Effector memory CD4-positive, alpha-beta T cell (primary cell): ENCODE measurements at regions not wholly inside any gene's neighbourhood (a gene's known extent, or its start where the extent isn't known, plus 50 kb on each side); places are given as distances from the start of the nearest gene placed in this dataset.
"Not testable (repeated sequence)": the region's sequence is repeated elsewhere in the genome, so short reads cannot be mapped to it uniquely, and the experiment has no call there.

Experiments used
- DNase-seq, 3 donors: peaks; one replicate each; pipeline ENCODE4 v3.0.0-alpha.2; 2020
- H3K27ac ChIP-seq: 2 replicates; pipeline ENCODE4 v1.7.0; 2013; ENCODE audit warnings: mild to moderate bottlenecking, low read length, moderate library complexity; ENCODE audit not compliant: insufficient read depth, poor library complexity, severe bottlenecking
- H3K27me3 ChIP-seq: replicated peaks from 2 replicates; pipeline ENCODE4 v1.7.0; 2013; ENCODE audit warnings: mild to moderate bottlenecking, low read length; ENCODE audit not compliant: insufficient read depth, control insufficient read depth, poor library complexity, severe bottlenecking
- H3K36me3 ChIP-seq: 2 replicates; pipeline ENCODE4 v1.7.0; 2013; ENCODE audit warnings: mild to moderate bottlenecking, low read length, moderate library complexity; ENCODE audit not compliant: control insufficient read depth, insufficient read depth
- H3K4me1 ChIP-seq: 2 replicates; pipeline ENCODE4 v1.7.0; 2013; ENCODE audit warnings: low read length, mild to moderate bottlenecking; ENCODE audit not compliant: control insufficient read depth, insufficient read depth, poor library complexity, severe bottlenecking
- H3K4me3 ChIP-seq: 2 replicates; pipeline ENCODE4 v1.7.0; 2013; ENCODE audit warnings: low read length, low read depth, mild to moderate bottlenecking; ENCODE audit not compliant: insufficient read depth, poor library complexity, severe bottlenecking
- H3K9me3 ChIP-seq: 2 replicates; pipeline ENCODE4 v1.7.0; 2013; ENCODE audit warnings: mild to moderate bottlenecking, low read length, moderate library complexity; ENCODE audit not compliant: control insufficient read depth

GRCh38 chr10:29820890-29821461, 186.2 kb upstream of the SVIL start:
- H3K9me3 ChIP-seq, result no peaks in the 10 kb centered on the region
- DNase-seq, result no peak
- H3K36me3 ChIP-seq, result no peaks in the 10 kb centered on the region
- no peaks in the 10 kb centered on the region for H3K27me3 ChIP-seq
- H3K27ac ChIP-seq, result no peak overlapping the region
- H3K4me1 ChIP-seq, result no peaks in the 10 kb centered on the region
- H3K4me3 ChIP-seq, result no peak overlapping the region

- no peak overlapping the region for H3K27ac ChIP-seq
- no peaks in the 10 kb centered on the region for H3K27me3 ChIP-seq
- no peak for DNase-seq
- H3K4me3 ChIP-seq, result no peak overlapping the region
- peaks cover 3% of the 10 kb centered on the region for H3K4me1 ChIP-seq
- H3K9me3 ChIP-seq, result no peaks in the 10 kb centered on the region
- no peaks in the 10 kb centered on the region for H3K36me3 ChIP-seq
Observed at GRCh38 chr10:29816801-29817558, 182.2 kb upstream of the SVIL start.

GRCh38 chr10:29815572-29815971, 180.8 kb upstream of the SVIL start:
- Histone ChIP-seq H3K36me3 (no peaks in the 10 kb centered on the region), H3K4me1 (peaks cover 3% of the 10 kb centered on the region), H3K4me3 (no peak overlapping the region), H3K27ac (no peak overlapping the region), H3K27me3 (no peaks in the 10 kb centered on the region), H3K9me3 (no peaks in the 10 kb centered on the region)
- DNase-seq, result no peak

- Histone ChIP-seq H3K9me3 (no peaks in the 10 kb centered on the region), H3K27ac (no peak overlapping the region), H3K4me1 (peaks cover 3% of the 10 kb centered on the region), H3K4me3 (no peak overlapping the region), H3K27me3 (no peaks in the 10 kb centered on the region), H3K36me3 (no peaks in the 10 kb centered on the region)
- DNase-seq, result no peak
Observed at GRCh38 chr10:29811751-29812427, 177.1 kb upstream of the SVIL start.

- no peak overlapping the region for H3K4me3 ChIP-seq
- no peak for DNase-seq
- H3K27ac ChIP-seq, result no peak overlapping the region
- H3K36me3 ChIP-seq, result no peaks in the 10 kb centered on the region
- peaks cover 3% of the 10 kb centered on the region for H3K4me1 ChIP-seq
- no peaks in the 10 kb centered on the region for H3K27me3 ChIP-seq
- H3K9me3 ChIP-seq, result no peaks in the 10 kb centered on the region
Observed at GRCh38 chr10:29810816-29811215, 176.0 kb upstream of the SVIL start.

GRCh38 chr10:29810231-29810630, 175.5 kb upstream of the SVIL start:
- H3K4me3 ChIP-seq, H3K27me3 ChIP-seq, H3K4me1 ChIP-seq, DNase-seq, H3K27ac ChIP-seq, H3K36me3 ChIP-seq, H3K9me3 ChIP-seq: not testable (repeated sequence)

GRCh38 chr10:29809383-29809782, 174.6 kb upstream of the SVIL start:
- H3K4me1 ChIP-seq, result peaks cover 3% of the 10 kb centered on the region
- H3K27ac ChIP-seq, result no peak overlapping the region

GRCh38 chr10:29807163-29807806, 172.5 kb upstream of the SVIL start:
- no peak for DNase-seq
- H3K36me3 ChIP-seq, result no peaks in the 10 kb centered on the region
- no peaks in the 10 kb centered on the region for H3K27me3 ChIP-seq
- no peaks in the 10 kb centered on the region for H3K9me3 ChIP-seq
- H3K4me3 ChIP-seq, result no peak overlapping the region
- H3K27ac ChIP-seq, result no peak overlapping the region
- peaks cover 2% of the 10 kb centered on the region for H3K4me1 ChIP-seq

More at GRCh38 chr10:29809383-29809782, 174.6 kb upstream of the SVIL start:
- no peaks in the 10 kb centered on the region for H3K36me3 ChIP-seq
- H3K27me3 ChIP-seq, result no peaks in the 10 kb centered on the region
- DNase-seq, result no peak
- no peaks in the 10 kb centered on the region for H3K9me3 ChIP-seq
- H3K4me3 ChIP-seq, result no peak overlapping the region

- no peaks in the 10 kb centered on the region for H3K36me3 ChIP-seq
- no peaks in the 10 kb centered on the region for H3K27me3 ChIP-seq
- DNase-seq, result no peak
- H3K9me3 ChIP-seq, result no peaks in the 10 kb centered on the region
- H3K4me3 ChIP-seq, result no peak overlapping the region
- H3K4me1 ChIP-seq, result no peaks in the 10 kb centered on the region
- H3K27ac ChIP-seq, result no peak overlapping the region
Observed at GRCh38 chr10:29806350-29806788, 171.6 kb upstream of the SVIL start.
